ENCODE measurements at regions not wholly inside any gene's neighbourhood (a gene's known extent, or its start where the extent isn't known, plus 50 kb on each side); places are given as distances from the start of the nearest gene placed in this dataset.
"Not testable (repeated sequence)": the region's sequence is repeated elsewhere in the genome, so short reads cannot be mapped to it uniquely, and the experiment has no call there.

DNA sequence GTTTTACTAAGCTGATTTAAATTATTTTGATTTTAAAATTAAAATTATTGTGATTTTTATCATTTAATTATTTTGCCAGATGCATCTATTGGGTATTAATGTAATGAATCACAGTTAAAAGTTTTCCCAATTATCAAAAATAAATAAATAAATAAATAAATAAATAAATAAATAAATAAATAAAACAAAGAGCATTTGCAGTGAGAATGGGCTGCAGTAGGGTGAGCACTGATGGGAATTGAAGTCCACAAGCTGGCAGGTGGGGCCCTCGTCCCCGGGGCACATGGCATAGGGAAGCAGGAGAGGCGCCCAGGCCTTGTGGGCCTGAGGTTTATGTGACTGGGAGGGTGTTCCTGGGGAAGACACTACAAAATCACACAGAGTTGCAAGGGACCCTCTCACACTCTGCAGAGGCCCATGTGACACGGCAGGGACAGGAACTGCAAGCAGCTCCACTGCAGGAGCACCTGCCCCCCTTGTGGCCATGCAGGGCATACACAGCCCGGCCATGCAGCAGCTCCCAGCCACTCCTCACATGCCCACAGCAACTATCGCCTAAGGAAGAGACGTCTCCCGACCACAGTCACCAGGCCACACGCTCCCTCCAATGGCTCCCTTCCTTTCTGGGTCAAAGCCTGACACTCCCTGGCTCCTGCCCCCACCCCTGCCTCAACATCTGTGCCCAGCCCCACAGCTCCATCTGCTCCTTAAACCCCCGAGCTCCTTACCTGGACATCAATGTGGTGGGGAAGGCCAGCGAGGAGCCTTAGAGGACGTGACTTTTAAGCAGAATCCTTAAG, 256.3 kb upstream of the SFSWAP start:
- no peak for DNase-seq (ENCODE audit: low read depth)

DNA sequence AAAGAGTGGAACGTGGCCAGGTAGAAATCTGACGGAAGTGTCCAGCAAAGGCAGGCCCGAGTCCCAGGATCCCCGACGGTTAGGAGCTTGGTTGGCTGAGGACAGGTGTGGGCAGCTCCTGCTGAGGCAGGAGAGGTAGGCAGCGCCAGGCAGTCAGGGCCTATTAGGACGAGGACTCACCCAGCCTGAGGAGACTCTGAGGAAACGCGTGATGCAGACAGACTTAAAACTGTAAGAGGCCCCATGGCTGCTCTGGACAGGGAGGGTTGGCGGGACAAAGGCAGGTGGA, 255.7 kb upstream of the SFSWAP start:
- no peak for DNase-seq (ENCODE audit: low read depth)

DNA sequence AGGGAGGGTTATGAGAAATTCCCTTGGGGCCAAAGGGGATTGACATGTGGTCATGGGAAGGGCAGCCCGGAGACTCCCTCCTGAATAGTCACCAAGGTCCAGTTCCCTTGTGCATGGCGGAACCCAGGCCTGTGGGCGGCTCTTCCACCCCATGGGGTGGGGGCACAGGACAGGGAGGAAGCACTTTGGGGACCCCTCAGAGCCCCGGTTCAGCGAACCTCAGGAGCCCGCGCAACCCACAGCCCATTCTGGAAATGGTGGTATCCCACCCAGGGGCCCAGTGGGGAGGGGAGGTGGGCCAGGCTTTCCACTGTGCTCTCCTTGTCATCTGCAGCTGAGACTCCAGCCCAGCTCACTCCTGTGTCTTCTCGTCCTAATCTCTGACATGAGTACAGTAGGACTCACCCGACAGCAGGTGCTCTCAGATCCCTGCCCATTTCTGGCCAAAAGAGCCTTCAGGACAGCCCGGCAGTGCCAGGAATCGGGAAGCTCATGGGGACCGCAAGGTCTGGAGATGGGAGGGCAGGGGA, 255.2 kb upstream of the SFSWAP start:
- no peak for DNase-seq (ENCODE audit: low read depth)

DNA sequence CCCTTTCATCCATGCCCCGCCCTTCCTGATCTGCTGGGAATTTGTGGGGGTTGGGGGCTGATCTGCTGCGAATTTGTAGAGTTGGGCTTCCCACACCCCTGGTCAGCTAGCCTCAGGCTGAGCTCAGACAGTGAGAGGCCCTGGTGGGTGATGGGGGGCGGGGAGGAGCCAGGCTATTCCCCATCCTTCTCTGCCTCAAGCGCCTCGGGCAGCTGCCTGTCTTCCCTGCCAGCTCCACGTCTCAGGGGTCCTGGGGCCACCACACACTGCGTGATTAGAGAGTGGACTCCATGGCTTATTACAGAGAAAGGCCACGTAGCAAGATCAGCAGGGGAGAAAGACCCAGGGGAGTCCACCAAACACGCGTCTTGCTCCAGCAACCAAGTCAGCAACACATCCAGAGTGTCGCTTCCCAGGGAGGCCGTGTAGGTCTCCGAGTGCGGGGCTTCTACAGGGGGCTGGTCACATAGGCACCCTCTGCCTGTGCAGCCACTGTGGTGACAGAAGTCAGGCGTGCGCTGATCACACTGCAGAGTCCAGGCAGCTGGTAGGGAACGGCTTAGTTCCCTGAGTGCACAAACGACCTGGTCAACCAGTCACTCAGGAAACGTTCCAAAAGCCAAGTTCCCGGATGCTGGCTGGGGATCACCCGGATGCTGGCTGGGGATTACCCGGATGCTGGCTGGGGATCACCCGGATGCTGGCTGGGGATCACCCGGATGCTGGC, 254.4 kb upstream of the SFSWAP start:
- DNase-seq (ENCODE audit: low read depth), result no peak

DNA sequence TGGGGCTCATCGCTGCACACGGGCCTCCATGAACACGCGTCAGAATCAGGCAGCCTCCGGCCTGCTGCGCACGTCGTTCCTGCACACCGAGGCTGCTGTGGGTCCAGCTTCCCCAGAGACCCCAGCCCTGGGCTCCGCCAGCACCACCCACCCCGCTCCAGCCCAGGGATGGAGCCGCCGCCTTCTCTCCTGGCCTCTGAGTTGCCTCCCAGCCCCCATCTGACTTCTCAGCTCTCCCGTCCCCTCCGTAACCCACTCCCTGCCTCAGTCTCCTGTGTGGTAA, 253.9 kb upstream of the SFSWAP start:
- DNase-seq (ENCODE audit: low read depth), result no peak

DNA sequence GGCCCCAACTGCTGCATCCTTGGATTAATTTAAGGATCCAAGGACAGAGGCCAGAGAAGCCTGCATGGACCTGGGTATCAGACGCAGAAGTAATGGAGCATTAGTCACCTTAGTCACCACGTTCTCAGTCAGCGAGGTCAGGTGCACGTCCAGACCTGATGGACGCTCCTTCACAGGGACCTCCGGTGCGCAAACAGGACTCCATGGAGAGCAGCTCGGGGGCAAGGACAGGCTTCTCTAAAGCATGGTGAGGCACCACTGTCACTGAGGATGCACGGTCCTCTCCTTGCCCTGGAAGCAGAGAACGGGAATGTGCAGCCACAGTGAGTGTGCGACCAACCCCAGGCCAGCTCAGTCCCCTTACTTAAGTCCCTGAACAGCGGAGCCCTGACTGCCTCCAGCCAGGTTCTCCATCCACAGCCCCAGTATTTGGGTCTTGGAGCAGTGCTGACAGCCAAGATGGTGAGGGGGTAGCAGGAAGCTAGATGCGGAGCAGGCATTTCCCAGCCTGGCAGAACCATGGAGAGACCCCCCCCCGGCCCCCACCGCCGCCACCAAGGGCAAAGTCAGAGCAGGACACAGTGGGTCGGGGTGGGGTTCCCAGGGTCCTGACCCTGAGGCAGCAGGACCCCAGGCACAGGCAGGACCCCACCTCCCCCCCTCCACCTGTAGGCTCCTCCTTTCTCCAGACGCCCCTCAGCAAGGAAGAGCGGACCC, 253.4 kb upstream of the SFSWAP start:
- no peak for DNase-seq (ENCODE audit: low read depth)

DNA sequence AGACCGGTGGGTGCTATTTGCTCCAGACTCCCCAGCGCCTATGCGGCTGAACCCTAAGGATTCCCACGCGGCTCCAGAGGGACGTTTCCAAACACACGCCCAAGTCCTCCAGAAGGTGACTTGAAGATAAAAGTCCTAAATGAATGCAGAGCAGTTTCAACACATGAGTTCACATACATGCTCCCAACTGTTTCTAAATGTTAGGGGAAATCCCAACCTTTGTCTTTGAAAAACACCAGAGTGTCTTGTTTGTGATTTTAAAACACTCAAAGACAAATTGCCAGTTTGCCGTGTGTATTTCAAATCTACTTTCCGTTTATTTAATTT, 252.9 kb upstream of the SFSWAP start:
- no peak for DNase-seq (ENCODE audit: low read depth)

DNA sequence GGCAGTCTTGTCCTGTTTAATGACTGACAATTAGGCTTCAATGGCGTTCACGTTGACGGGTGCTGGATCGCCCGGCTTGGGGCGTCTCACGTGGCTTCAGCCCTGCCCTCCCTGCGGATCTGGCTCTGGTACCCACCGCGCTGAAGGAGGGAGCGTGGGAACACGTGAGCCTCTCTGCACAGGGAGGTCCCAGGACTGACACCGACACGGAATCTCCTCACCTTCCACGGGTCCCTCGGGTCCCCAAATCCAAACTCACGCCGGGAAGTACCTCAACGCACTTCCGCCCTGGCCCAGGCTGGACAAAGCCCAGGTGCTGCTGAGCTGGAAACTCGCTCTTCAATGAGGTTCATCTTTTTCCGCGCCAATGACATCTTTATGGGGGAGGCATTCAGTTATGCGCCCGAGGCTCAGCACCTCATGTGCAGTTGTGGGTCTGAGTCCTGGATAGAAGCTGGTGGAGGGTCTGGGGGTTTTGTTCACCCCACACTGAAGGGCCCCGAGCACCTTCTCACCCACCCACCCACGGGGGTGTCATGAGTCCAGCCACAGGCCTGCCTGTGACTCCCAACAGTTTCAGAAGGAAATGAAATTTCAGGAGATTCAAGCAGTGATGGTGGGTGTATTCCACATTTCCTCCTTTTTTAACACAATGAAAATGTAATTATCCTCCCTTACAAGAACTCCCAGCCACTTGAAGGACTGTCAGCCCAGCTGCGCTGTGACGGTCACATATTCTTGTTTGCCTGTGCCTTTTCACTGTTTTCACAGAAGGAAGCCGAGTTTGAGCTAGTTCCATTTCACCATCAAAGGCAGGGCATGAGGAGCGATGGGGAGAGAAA, 251.7 kb upstream of the SFSWAP start:
- DNase-seq (ENCODE audit: low read depth), result no peak

DNA sequence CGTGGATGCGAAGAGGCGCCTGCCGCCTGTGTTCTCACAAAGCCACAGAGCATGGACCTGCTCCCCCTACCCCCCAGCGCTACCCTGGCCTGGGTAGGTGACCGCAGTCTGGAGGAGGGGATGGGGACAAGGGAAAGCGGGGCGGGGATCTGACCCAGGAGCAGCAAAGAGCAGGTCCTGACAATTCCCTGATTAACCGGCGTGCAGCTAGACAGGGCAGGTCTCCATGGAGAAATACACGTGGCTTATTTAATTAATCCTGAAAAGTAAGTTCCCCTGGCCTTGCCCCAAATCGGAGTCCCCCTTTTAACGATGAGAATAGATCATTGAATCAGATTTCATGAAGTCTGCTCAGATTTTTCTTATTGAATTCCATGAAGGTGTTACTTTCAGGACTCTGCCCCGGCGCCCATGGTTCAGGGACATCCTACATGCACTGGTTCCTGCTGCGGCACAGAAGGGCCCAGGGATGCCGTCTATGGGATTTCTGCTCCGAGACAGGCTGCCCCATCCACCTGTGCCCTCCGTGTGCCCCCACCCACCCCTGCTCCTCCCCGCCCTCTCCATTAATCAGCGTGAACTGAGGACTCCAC, 251.0 kb upstream of the SFSWAP start:
- no peak for DNase-seq (ENCODE audit: low read depth)

DNA sequence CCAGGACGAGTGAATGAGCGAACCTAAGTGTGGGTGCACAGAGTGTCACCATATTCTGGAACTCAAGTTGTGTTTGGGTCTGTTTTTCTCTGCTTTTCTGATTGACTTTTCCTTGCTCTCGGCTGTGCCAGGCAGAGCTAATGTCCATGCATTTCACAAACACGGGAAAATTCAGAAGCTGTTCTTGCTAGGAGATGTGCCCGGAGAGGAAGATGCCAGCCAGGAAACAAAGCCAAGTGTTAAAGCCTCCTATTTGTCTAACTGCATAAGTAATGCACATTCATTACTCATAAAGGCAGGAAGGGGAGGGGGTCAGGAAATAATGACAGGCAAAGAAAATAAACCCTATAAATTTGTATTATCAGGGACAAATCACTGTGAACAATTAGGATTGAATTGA, 250.4 kb upstream of the SFSWAP start:
- no peak for DNase-seq (ENCODE audit: low read depth)

DNA sequence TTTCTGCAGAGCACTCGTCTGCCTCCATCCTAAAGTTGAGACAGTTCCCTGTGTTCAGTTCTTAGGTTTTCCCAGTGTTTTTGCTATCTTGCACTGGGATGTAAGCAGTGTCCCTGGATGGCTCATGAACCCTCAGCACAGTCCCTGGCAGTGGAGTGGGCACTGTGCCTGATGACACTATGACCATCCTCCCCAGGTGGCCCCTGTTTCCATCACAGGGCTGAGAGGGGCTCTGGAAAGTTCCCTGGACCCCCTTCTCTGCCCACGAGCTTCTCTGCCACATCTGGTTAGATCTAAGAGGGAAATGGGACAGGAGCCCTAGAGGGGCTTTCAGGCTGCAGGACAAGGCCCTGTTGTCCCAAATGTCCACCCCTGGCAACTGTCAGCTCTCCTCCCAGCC, 249.8 kb upstream of the SFSWAP start:
- DNase-seq (ENCODE audit: low read depth), result no peak

DNA sequence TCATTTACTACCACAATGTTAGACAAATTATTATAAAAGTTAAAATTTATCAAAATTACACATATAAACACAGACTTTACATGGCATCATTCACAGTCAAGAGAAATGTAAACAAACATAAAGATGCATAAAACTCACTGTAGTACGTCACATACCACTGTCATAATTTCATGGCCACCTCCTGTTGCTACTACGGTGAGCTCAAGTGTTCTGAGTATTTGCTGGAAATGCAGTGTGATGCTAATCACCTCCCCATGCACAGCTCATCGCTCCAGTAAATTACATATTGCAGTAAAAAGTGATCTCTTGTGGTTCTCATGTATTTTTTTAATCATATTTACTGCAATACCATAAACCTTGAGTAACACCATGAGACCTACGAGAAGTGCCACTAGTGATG, 247.7 kb upstream of the SFSWAP start:
- no peak for DNase-seq (ENCODE audit: low read depth)

DNA sequence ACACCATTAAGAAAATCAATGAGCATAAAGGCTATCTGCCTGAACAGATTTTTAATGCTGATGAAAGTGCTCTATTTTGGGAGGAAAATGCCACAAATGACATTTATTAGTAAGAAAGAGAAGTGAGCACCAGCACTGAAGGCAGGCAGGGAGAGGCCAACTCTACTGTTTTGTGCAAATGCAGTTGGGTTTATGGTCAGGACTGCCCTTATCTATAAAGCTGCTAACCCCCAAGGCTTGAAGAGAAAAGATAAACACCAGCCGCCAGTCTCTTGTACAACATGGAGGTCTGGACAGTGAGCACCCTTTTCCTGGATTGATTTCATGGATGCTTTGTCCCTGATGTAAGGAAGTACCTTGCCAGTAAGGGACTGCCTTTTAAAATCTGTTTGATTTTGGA, 246.8 kb upstream of the SFSWAP start:
- no peak for DNase-seq (ENCODE audit: low read depth)

DNA sequence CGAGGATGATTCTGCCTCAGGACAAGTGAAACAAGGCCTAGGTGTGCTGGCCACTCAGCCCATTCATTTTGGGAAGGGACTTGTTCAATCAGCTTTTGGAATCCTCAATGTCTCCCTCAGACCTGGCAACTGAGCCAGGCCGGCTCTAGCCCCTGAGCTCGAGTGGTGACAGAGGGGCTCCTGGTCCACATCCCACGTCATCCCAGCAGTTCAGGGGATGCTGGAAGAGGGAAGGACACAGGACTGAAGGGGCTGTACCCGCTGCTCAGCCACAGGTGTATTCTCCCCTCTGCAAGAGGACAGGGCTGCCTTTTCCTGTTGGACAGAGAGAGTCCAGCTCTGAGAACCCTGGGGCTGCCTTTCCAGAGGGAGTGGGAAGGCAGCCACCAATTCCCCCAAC, 244.6 kb upstream of the SFSWAP start:
- no peak for DNase-seq (ENCODE audit: low read depth)

DNA sequence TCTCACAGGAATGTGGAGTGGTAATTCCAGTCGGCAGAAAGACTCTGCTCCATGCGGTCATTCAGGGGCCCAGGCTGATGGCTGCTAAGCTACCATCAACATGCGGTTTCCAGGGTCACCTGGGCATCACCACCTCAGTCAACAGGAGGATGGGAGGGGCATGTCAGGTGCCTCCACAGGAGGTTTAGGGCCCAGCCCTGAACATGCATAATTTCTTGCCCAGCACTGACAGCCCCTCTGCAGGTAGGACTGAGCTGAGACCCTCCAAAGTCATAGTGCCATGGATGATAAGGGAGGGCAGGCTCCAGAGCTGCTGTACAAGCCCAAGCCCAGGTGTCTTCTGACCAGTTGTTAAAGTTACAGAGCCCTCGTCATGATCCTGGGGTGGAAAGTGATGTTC, 244.0 kb upstream of the SFSWAP start:
- DNase-seq (ENCODE audit: low read depth), result no peak

DNA sequence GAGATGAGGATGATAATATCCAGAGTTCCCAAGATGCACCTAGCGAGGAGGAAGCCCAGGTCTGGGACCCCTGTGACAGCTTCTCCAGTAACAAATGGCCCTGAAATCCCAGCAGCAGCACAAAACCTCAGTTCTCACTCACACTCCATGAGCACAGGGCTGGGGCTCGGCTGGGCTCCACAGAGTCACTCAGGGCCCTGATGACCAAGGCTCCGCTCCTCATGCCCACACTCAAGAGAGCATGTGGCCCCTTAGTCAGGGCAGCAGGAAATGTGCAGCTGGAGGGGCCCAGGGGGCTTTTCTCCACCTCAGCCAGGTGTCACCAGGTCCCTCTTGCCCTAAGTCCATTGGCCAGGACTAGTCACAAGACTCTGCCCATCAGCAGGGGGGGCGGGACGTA, 242.7 kb upstream of the SFSWAP start:
- DNase-seq (ENCODE audit: low read depth), result no peak

DNA sequence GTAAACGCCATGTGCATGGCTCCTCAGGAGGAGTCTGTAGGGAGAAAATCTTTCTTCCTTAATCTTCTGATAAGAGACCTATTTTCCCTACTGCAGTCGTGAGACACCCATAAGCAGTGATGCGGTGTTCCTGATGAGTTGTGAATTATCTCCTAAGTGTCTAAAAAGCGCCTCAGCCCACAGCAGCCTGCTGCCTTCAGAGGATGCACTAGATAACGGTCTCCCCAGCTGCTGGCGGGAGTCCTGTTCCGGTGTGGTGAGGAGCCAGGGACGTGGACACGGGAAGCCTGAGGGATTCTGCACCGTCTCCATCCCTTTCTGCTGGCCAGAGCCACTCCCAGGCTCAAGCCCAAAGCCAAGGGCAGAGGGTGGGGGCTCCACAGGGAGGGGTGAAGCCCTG, 240.9 kb upstream of the SFSWAP start:
- not testable (repeated sequence) for DNase-seq (ENCODE audit: low read depth)

DNA sequence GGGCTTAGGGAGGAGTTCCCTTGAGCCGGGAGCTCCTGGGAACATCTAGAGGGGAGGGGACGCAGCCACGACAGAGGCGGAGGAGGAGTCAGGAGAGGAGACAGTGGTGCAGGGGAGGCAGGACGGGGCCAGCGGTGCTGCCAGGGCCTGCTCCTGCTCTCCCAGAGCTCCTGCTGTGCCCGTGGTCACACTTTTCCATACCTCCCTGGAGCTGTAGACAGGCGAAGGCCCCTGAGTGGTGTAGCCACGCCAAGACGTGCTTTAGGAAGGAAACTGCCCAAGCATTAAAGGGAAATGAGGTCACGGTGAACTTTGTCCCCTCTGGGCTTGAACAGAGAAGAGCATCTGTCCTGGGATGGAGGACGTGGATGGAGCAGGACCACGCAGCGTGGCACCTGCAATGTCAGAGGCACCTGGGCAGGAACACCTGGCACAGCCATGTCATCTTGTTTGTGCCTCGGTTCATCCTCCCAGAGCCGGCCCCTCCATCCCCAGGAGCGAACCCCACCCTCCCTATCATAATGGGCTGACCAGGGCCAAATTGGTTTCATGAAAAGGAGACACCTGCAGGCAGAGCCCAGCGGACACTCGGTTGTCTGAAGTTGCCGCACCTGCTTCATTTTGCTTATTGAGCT, 239.5 kb upstream of the SFSWAP start:
- DNase-seq (ENCODE audit: low read depth), result no peak

DNA sequence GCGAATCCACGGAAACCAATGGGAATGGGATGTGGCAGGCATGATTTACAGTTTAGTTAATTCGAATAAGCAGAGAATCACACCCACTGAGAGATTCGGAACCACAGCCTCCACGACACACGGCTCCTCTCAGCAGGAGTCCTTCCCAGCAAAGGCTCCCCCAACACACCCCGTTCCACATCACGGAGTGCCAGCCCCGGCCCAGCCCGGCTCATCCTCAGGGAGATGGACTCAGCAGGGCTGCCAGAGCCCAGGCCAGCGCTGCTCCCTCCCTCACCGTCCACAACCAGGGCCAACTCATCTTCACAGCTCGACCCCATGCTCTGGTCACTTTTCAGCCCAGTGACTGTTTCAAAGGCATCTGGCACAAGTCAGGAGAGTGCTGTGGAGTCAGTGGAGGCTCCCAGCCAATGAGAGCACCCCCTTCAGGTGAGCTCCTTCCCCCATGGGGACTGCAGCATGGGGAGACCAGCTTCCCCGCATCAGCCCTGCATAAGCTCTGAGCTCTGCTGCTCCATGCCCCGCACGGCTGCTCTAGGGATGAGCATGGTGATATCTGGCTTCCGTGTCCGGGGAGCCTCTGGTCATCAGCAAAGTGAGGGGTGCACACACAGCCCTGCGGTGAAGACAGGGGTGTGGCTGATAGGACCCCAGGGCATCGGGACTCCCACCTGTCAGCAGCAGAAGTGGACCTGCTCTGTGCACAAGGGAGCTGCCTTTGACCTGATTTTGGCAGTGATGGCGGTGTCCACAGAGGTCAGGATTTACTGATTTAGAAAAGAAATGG, 238.8 kb upstream of the SFSWAP start:
- DNase-seq (ENCODE audit: low read depth), result no peak

DNA sequence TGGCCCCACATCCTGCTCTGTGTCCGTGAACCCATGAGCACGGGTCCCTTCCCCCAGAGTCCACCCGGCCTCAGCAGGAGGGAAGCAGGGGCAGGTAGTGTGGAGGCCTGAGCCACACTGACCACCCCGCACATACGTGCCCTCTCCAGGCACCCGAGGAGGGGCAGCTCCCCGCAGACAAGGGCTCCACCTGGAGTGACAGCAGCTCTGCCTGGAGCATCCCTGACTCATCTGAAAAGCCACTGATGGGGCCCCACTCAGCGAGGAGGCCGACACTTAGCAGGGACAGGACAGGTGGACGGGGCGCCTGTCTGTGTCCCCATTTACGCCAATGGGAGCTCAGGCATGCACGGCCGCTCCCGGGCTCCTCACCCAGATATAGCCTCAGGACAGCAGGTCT, 237.6 kb upstream of the SFSWAP start:
- DNase-seq (ENCODE audit: low read depth), result no peak
